ENCODE measurements at regions not wholly inside any gene's neighbourhood (a gene's known extent, or its start where the extent isn't known, plus 50 kb on each side); places are given as distances from the start of the nearest gene placed in this dataset.
A peak's percentile ranks its signal among the peaks of the same experiment; 100 is the strongest.

DNA sequence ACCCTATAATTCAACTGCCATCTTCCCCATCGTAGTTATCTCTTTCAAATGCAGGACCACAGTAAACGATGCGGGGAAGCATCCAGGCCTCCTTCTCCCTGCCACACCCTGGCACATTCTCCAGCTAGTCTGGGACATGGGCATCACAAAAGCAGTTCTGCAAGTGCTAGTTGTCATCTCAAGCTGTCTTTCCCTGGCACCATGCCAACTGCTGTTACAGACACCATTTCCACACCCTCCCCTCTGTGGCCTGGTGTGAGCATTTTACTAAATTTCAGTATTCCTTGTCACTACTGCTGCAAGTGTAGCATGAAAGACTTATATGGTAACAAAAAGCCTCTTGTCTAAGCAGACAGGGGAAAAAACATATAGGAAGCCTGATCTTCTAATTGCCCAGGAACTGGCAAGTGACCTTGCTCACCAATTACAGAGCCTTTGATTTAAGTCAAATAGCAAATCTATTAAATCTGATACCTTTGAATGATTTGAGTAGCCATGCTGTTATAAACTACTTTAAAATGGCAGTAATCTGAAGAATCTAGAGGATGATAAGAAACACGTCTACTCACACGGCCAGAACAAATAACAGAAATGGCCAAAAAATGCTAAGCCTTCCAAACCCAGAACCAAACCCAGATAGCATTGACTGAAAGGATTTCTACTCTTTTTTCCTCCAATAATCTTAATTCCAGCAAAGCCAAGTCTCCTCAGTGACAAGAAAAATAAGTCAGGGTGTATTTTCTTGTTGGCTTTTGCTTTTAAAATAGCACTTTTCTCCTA is 179.0 kb downstream of the NUFIP1 start:
- no peak overlapping the region for H3K4me3 ChIP-seq (ENCODE audit: low read length)
- WGBS = 47% methylated on average over 5 of the region's 5 CpGs
- no peaks in the 10 kb centered on the region for H3K9me3 ChIP-seq (ENCODE audit: control insufficient read depth, low read length)
- no peaks in the 10 kb centered on the region for H3K27me3 ChIP-seq (ENCODE audit: control insufficient read depth, insufficient read depth)
- peaks cover 2% of the 10 kb centered on the region for H3K4me1 ChIP-seq (ENCODE audit: control insufficient read depth, insufficient read depth, low read length)
- ATAC-seq (peak; percentile 42 to 61), DNase-seq (peak; percentile 55 to 83 (median 65))
- intact Hi-C loops (cut with DNase I) = no loop called here
- H3K27ac ChIP-seq (ENCODE audit: low read length) = peak overlapping the region; percentile 16

DNA sequence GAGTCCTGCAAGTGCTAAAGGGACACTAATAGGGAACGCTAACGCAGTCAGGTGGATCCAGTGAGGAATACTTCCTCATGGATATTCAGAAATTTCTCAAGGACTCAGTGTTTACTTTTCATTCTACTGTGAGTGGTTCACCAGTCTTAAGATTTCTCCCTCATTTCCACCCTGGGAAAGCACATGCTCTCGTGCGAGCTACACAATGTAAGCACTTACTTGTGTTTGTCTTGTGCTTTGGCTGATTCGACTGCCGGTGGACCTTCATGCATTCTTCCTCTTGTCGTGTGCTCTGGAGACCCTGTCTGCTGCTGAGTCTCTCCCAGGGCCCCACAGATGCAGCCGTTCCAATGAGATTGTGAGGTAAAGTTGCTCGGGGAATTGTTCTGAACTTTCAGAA is 180.1 kb downstream of the NUFIP1 start:
- intact Hi-C loops (cut with DNase I) = no loop called here
- no peaks in the 10 kb centered on the region for H3K27me3 ChIP-seq (ENCODE audit: control insufficient read depth, insufficient read depth)
- H3K9me3 ChIP-seq (ENCODE audit: control insufficient read depth, low read length) = no peaks in the 10 kb centered on the region
- DNase-seq (no peak), ATAC-seq (no peak)
- H3K4me1 ChIP-seq (ENCODE audit: control insufficient read depth, insufficient read depth, low read length) = peaks cover 2% of the 10 kb centered on the region
- H3K4me3 ChIP-seq (ENCODE audit: low read length) = no peak overlapping the region
- 80% methylated on average over 9 of the region's 9 CpGs for WGBS
- H3K27ac ChIP-seq (ENCODE audit: low read length) = no peak overlapping the region

DNA sequence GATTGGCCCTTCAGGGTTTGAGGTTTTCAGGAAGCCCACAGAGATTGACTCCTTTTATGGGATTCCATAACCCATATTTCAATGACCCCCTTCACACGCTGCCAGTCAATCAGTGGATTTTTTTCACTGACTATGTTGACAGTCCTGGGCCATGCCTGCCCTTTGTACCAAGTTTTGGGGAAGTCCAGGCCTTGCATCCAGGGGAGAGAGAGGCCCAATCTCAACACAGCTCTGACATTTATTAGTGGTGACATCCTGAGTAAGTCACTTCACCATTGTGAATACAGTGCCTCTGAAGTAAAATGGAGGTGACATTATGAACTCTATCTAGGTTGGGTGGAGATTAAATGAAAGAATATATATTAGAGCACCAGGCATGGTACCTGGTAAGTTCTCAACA is 181.1 kb downstream of the NUFIP1 start:
- no peak for ATAC-seq
- H3K9me3 ChIP-seq (ENCODE audit: control insufficient read depth, low read length) = no peaks in the 10 kb centered on the region
- WGBS = 47% methylated on average over 1 of the region's 1 CpG
- H3K4me1 ChIP-seq (ENCODE audit: control insufficient read depth, insufficient read depth, low read length) = peaks cover 2% of the 10 kb centered on the region
- H3K27ac ChIP-seq (ENCODE audit: low read length) = no peak overlapping the region
- H3K4me3 ChIP-seq (ENCODE audit: low read length) = no peak overlapping the region
- no peaks in the 10 kb centered on the region for H3K27me3 ChIP-seq (ENCODE audit: control insufficient read depth, insufficient read depth)
- DNase-seq = no peak
- intact Hi-C loops (cut with DNase I) = no loop called here

DNA sequence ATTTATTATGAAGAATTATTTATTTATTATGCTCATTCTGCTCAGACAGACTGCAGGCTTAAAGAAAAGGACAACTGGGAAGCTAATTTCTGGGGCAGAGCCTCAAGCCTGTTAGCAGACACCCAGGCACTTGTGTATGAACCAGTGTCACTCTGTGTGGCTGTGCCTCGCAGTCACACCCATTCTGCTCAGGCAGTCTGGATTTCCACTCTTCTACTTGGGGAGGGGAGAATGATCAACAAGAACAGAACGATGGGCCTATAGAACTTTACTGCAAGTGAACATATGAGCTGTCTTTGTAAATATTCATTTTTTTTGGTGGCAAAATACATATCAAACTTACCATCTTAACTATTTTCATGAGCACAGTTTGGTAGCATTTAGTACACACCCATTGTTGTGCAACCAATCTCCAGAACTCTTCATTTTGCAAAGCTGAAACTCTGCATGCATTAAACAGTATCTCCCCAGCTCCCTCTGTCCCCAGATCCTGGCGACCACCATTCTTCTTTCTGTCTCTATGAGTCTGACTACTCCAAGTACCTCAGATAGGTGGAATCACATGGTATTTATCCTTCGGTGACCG is 181.7 kb downstream of the NUFIP1 start:
- Histone ChIP-seq H3K27ac (ENCODE audit: low read length) (no peak overlapping the region), H3K4me1 (ENCODE audit: control insufficient read depth, insufficient read depth, low read length) (peaks cover 2% of the 10 kb centered on the region), H3K27me3 (ENCODE audit: control insufficient read depth, insufficient read depth) (no peaks in the 10 kb centered on the region), H3K9me3 (ENCODE audit: control insufficient read depth, low read length) (no peaks in the 10 kb centered on the region), H3K4me3 (ENCODE audit: low read length) (no peak overlapping the region)
- ATAC-seq (no peak), DNase-seq (no peak)
- intact Hi-C loops (cut with DNase I) = no loop called here
- WGBS = 96% methylated on average over 5 of the region's 5 CpGs

GRCh38 chr13:44806826-44807225 is 182.4 kb downstream of the NUFIP1 start:
- Histone ChIP-seq H3K9me3 (ENCODE audit: control insufficient read depth, low read length) (no peaks in the 10 kb centered on the region), H3K27ac (ENCODE audit: low read length) (no peak overlapping the region), H3K4me1 (ENCODE audit: control insufficient read depth, insufficient read depth, low read length) (peaks cover 2% of the 10 kb centered on the region), H3K4me3 (ENCODE audit: low read length) (no peak overlapping the region), H3K27me3 (ENCODE audit: control insufficient read depth, insufficient read depth) (no peaks in the 10 kb centered on the region)
- WGBS = 67% methylated on average over 10 of the region's 10 CpGs
- peak; percentile 22 to 81 (median 66) for DNase-seq
- intact Hi-C loops (cut with DNase I) = no loop called here
- ATAC-seq = peak; percentile 64 to 82

- H3K4me1 ChIP-seq (ENCODE audit: control insufficient read depth, insufficient read depth, low read length) = peaks cover 2% of the 10 kb centered on the region
- no peak overlapping the region for H3K4me3 ChIP-seq (ENCODE audit: low read length)
- DNase-seq = no peak
- no peak overlapping the region for H3K27ac ChIP-seq (ENCODE audit: low read length)
- no peaks in the 10 kb centered on the region for H3K27me3 ChIP-seq (ENCODE audit: control insufficient read depth, insufficient read depth)
- intact Hi-C loops (cut with DNase I) = no loop called here
- ATAC-seq = no peak
- H3K9me3 ChIP-seq (ENCODE audit: control insufficient read depth, low read length) = no peaks in the 10 kb centered on the region
- 92% methylated on average over 5 of the region's 5 CpGs for WGBS
Observed at GRCh38 chr13:44805585-44805984, 183.7 kb downstream of the NUFIP1 start.

DNA sequence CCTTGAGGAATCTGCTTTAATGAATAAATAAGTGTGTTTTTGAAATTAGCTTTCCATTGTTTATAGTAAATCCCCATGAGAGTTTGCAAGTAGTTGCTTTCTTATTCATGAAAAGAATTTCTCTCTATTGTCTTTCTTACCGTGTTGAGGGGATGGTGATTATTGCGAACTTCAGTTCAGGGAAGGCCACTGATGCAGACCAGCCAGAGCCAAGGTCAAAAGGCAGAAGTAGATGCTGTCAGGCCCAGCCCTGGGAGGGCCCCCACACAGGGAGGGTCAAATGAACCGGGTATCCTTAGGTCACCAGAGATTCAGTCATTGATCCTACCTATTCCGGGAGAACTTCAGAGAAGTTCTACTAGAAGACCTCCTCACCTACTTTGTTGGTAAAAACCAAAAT is 185.9 kb downstream of the NUFIP1 start:
- Histone ChIP-seq H3K4me3 (ENCODE audit: low read length) (no peak overlapping the region), H3K9me3 (ENCODE audit: control insufficient read depth, low read length) (no peaks in the 10 kb centered on the region), H3K4me1 (ENCODE audit: control insufficient read depth, insufficient read depth, low read length) (no peaks in the 10 kb centered on the region), H3K27me3 (ENCODE audit: control insufficient read depth, insufficient read depth) (no peaks in the 10 kb centered on the region), H3K27ac (ENCODE audit: low read length) (no peak overlapping the region)
- WGBS = 76% methylated on average over 4 of the region's 4 CpGs
- no peak for DNase-seq
- intact Hi-C loops (cut with DNase I) = no loop called here
- ATAC-seq = no peak

- Histone ChIP-seq H3K4me3 (ENCODE audit: low read length) (no peak overlapping the region), H3K27me3 (ENCODE audit: control insufficient read depth, insufficient read depth) (no peaks in the 10 kb centered on the region), H3K9me3 (ENCODE audit: control insufficient read depth, low read length) (no peaks in the 10 kb centered on the region), H3K4me1 (ENCODE audit: control insufficient read depth, insufficient read depth, low read length) (no peaks in the 10 kb centered on the region), H3K27ac (ENCODE audit: low read length) (no peak overlapping the region)
- 89% methylated on average over 4 of the region's 4 CpGs for WGBS
- DNase-seq (no peak), ATAC-seq (no peak)
- intact Hi-C loops (cut with DNase I) = no loop called here
Observed at GRCh38 chr13:44802491-44802890, 186.8 kb downstream of the NUFIP1 start.

- no peak for ATAC-seq
- no peak overlapping the region for H3K27ac ChIP-seq (ENCODE audit: low read length)
- 60% methylated on average over 4 of the region's 4 CpGs for WGBS
Observed at GRCh38 chr13:44801990-44802389, 187.3 kb downstream of the NUFIP1 start.

GRCh38 chr13:44800626-44801025 is 188.6 kb downstream of the NUFIP1 start:
- intact Hi-C loops (cut with DNase I) = no loop called here
- H3K4me1 ChIP-seq (ENCODE audit: control insufficient read depth, insufficient read depth, low read length) = peaks cover 1% of the 10 kb centered on the region
- ATAC-seq (no peak), DNase-seq (no peak)
- no peaks in the 10 kb centered on the region for H3K27me3 ChIP-seq (ENCODE audit: control insufficient read depth, insufficient read depth)
- H3K4me3 ChIP-seq (ENCODE audit: low read length) = no peak overlapping the region
- no peak overlapping the region for H3K27ac ChIP-seq (ENCODE audit: low read length)
- H3K9me3 ChIP-seq (ENCODE audit: control insufficient read depth, low read length) = no peaks in the 10 kb centered on the region
- WGBS = 56% methylated on average over 5 of the region's 5 CpGs

More at GRCh38 chr13:44801990-44802389, 187.3 kb downstream of the NUFIP1 start:
- DNase-seq = no peak
- Histone ChIP-seq H3K9me3 (ENCODE audit: control insufficient read depth, low read length) (no peaks in the 10 kb centered on the region), H3K27me3 (ENCODE audit: control insufficient read depth, insufficient read depth) (no peaks in the 10 kb centered on the region), H3K4me1 (ENCODE audit: control insufficient read depth, insufficient read depth, low read length) (no peaks in the 10 kb centered on the region), H3K4me3 (ENCODE audit: low read length) (no peak overlapping the region)
- intact Hi-C loops (cut with DNase I) = no loop called here

DNA sequence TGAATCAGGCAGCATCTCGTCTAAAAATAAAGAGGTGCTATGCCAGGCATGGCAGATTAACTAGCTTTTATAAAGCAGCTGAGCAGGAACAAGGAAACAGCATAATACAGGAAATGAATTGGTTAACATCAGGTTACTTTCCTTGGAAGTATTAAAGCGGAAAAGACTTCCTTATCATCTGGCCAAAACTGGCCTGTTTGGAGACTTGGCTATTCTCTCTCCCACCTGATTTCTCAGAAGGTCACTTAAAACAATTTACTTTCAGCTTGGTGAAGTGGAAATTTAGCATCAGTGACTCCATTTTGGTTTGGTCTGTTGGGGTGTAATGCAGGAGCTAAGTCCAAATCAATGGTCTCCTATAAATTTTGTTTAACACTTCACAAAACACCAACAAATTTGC is 191.6 kb downstream of the NUFIP1 start:
- WGBS = 57% methylated on average over 2 of the region's 2 CpGs
- peaks cover 1% of the 10 kb centered on the region for H3K4me1 ChIP-seq (ENCODE audit: control insufficient read depth, insufficient read depth, low read length)
- no peaks in the 10 kb centered on the region for H3K9me3 ChIP-seq (ENCODE audit: control insufficient read depth, low read length)
- no peak overlapping the region for H3K4me3 ChIP-seq (ENCODE audit: low read length)
- H3K27ac ChIP-seq (ENCODE audit: low read length) = no peak overlapping the region
- ATAC-seq (no peak), DNase-seq (no peak)
- intact Hi-C loops (cut with DNase I) = no loop called here
- no peaks in the 10 kb centered on the region for H3K27me3 ChIP-seq (ENCODE audit: control insufficient read depth, insufficient read depth)
